ENCODE measurements at regions not wholly inside any gene's neighbourhood (a gene's known extent, or its start where the extent isn't known, plus 50 kb on each side); places are given as distances from the start of the nearest gene placed in this dataset.

GRCh38 chr2:126797622-126798275 is 100.9 kb upstream of the TEX51 start (continued):
- TF ChIP-seq, protein P1, sequence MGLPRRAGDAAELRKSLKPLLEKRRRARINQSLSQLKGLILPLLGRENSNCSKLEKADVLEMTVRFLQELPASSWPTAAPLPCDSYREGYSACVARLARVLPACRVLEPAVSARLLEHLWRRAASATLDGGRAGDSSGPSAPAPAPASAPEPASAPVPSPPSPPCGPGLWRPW (IDR thresholded peaks at IDR 0.05) = no peak
- TF ChIP-seq HOXB5 (CRISPR knock-in tag; IDR thresholded peaks at IDR 0.05) (no peak), NPAS2 (CRISPR knock-in tag; IDR thresholded peaks at IDR 0.05; ENCODE audit: borderline replicate concordance) (no peak), HEYL (CRISPR knock-in tag; IDR thresholded peaks at IDR 0.05) (no peak)

- 3% methylated on average over 8 of the region's 9 CpGs for WGBS (ENCODE audit: missing lambda C conversion rate)
- POLR2A ChIA-PET = no interaction called here
These were observed 100.2 kb upstream of the TEX51 start for GRCh38 chr2:126798276-126799140.

DNA sequence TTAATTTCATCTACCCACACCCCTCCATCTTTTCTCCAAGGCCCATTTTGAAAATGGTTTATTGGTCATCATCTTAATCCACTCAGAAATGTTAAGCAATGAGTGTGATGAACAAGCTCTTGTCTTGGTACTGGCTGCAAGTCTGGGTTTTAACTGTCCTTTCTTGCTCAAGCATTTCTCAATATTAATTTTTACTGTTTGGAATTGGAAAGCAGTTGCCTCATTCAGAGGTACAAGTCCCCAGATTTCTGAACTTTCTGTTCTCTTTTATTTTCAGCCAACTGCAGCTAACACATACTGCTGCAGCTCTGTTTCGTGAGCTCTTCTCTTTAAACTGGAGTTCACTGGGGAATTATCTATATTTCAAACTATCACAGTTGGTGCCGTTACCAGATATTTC is 99.4 kb upstream of the TEX51 start:
- H3K4me3 ChIP-seq = no peak overlapping the region
- H3K27ac ChIP-seq = no peak overlapping the region
- H3K4me2 ChIP-seq = no peak overlapping the region
- TF ChIP-seq KDM5A (IDR thresholded peaks at IDR 0.05) = no peak
- no peak for TF ChIP-seq TFCP2L1 (CRISPR knock-in tag; IDR thresholded peaks at IDR 0.05)
- no peak for TF ChIP-seq POLR2A (IDR thresholded peaks at IDR 0.05; ENCODE audit: low read length)
- no peak for TF ChIP-seq POLR2AphosphoS2 (conservative IDR thresholded peaks at IDR 0.05; ENCODE audit: low read length)
- no peak for TF ChIP-seq ATOH8 (CRISPR knock-in tag; IDR thresholded peaks at IDR 0.05; ENCODE audit: low read depth)
- TF ChIP-seq MAX (IDR thresholded peaks at IDR 0.05) = no peak
- no peak for TF ChIP-seq ESRRA (IDR thresholded peaks at IDR 0.05; ENCODE audit: borderline replicate concordance, low read length)
- TF ChIP-seq HOXB5 (CRISPR knock-in tag; IDR thresholded peaks at IDR 0.05) = no peak
- no peak for TF ChIP-seq GATA3 (IDR thresholded peaks at IDR 0.05; ENCODE audit: borderline replicate concordance)
- no peak for TF ChIP-seq NPAS2 (CRISPR knock-in tag; IDR thresholded peaks at IDR 0.05; ENCODE audit: borderline replicate concordance)
- POLR2A ChIA-PET = no interaction called here
- 0% methylated on average over 2 of the region's 2 CpGs for WGBS (ENCODE audit: missing lambda C conversion rate)
- no peaks in the 10 kb centered on the region for H3K9me3 ChIP-seq
- CTCF ChIA-PET = no interaction called here
- FAIRE-seq (no peak), ATAC-seq (no peak), DNase-seq (ENCODE audit: low read depth in 1 of 2, low spot score in 1 of 2) (no peak)
- no peaks in the 10 kb centered on the region for H3K4me1 ChIP-seq

More at GRCh38 chr2:126798276-126799140, 100.2 kb upstream of the TEX51 start:
- no peak overlapping the region for H3K4me2 ChIP-seq
- no peak for FAIRE-seq
- no peaks in the 10 kb centered on the region for H3K9me3 ChIP-seq
- DNase-seq (ENCODE audit: low read depth in 1 of 2, low spot score in 1 of 2) = no peak
- no peaks in the 10 kb centered on the region for H3K4me1 ChIP-seq
- H3K4me3 ChIP-seq = no peak overlapping the region
- TF ChIP-seq JUN (IDR thresholded peaks at IDR 0.05) (no peak), ATOH8 (CRISPR knock-in tag; IDR thresholded peaks at IDR 0.05; ENCODE audit: low read depth) (no peak), CHD4 (IDR thresholded peaks at IDR 0.05; ENCODE audit: borderline replicate concordance) (no peak), ZFP36 (IDR thresholded peaks at IDR 0.05; ENCODE audit: borderline replicate concordance, partially characterized antibody) (no peak), SMC3 (IDR thresholded peaks at IDR 0.05) (no peak), CBX8 (IDR thresholded peaks at IDR 0.05) (no peak), SREBF2 (IDR thresholded peaks at IDR 0.05) (no peak), CBX2 (IDR thresholded peaks at IDR 0.05; ENCODE audit: borderline replicate concordance, low read depth) (no peak), FOSL2 (IDR thresholded peaks at IDR 0.05) (no peak), FOSL2 (CRISPR knock-in tag; IDR thresholded peaks at IDR 0.05) (no peak), ZC3H11A (IDR thresholded peaks at IDR 0.05) (no peak)
- no peak for ATAC-seq
- CTCF ChIA-PET = no interaction called here
- H3K27ac ChIP-seq = no peak overlapping the region
